Endothelial cell of umbilical vein (primary cell): ENCODE measurements at regions not wholly inside any gene's neighbourhood (a gene's known extent, or its start where the extent isn't known, plus 50 kb on each side); places are given as distances from the start of the nearest gene placed in this dataset.

Experiments
- BruUV-seq: library from RNA; stranded (reverse); fragments of 400-500 nt; replicated peaks from 2 replicates; lab custom pipeline; 2021; lab: Mats Ljungman, UMichigan
- CTCF ChIA-PET: fragments of 300-600, 350-600 bp; sonication (Branson Sonifier 250); formaldehyde crosslinking; loops from one replicate; lab custom pipeline; 2021; ENCODE audit warnings: antibody characterized with exemption, inconsistent platforms; lab: Charles Lee
- POLR2A ChIA-PET: fragments of 300-600, 350-600 bp; sonication (Branson Sonifier 250); formaldehyde crosslinking; loops from one replicate; lab custom pipeline; 2021; ENCODE audit warnings: antibody characterized with exemption, inconsistent platforms; lab: Charles Lee
- DNase-seq: peaks from one replicate; pipeline ENCODE4 v3.0.0-alpha.2; 2011; ENCODE audit warnings: low read depth, low spot score
- FAIRE-seq: peaks from 2 replicates; lab custom pipeline; 2011; peaks lifted over from hg19 to GRCh38; lab: Jason Lieb, UNC
- H2AFZ ChIP-seq: 2 replicates; pipeline ENCODE4 v1.6.0; 2012; ENCODE audit warnings: low read depth, low read length, control low read depth, inconsistent platforms
- H3K27ac ChIP-seq: 2 replicates; pipeline ENCODE4 v1.5.1; 2011; ENCODE audit warnings: low read depth, mild to moderate bottlenecking, control low read depth, low read length, moderate library complexity; ENCODE audit not compliant: insufficient read depth
- H3K27me3 ChIP-seq, 2 experiments: 2 replicates each; pipeline versions ENCODE4 v1.6.0 to v1.6.1; 2011; ENCODE audit warnings: low read length in 2 of 2, mixed read lengths in 1 of 2; ENCODE audit not compliant: control insufficient read depth in 2 of 2, insufficient read depth in 2 of 2
- H3K36me3 ChIP-seq, 2 experiments: 2 replicates in 1 of 2; 3 replicates in 1 of 2; pipeline ENCODE4 v1.5.1; 2011; ENCODE audit warnings: low read length in 2 of 2, mild to moderate bottlenecking in 1 of 2, moderate library complexity in 1 of 2; ENCODE audit not compliant: control insufficient read depth in 2 of 2, insufficient read depth in 2 of 2; ENCODE audit errors: extremely low read depth in 1 of 2
- H3K4me1 ChIP-seq: 3 replicates; pipeline ENCODE4 v1.5.1; 2011; ENCODE audit warnings: mild to moderate bottlenecking, low read length; ENCODE audit not compliant: control insufficient read depth, insufficient read depth; ENCODE audit errors: extremely low read depth
- H3K4me2 ChIP-seq: 2 replicates; pipeline ENCODE4 v1.6.1; 2011; ENCODE audit warnings: low read length, control low read depth, mixed read lengths; ENCODE audit not compliant: insufficient read depth
- H3K4me3 ChIP-seq, 3 experiments: fragments of 200-600 bp in 1 of 3; sonication (generic), shearing (Covaris generic) in 1 of 3; replicated peaks in 1 of 3; 2 replicates each; pipeline ENCODE4 v1.5.1; 2011 to 2016; ENCODE audit warnings: control low read depth in 3 of 3, low read length in 3 of 3, mild to moderate bottlenecking in 2 of 3, inconsistent platforms in 1 of 3, low read depth in 1 of 3, moderate library complexity in 1 of 3; ENCODE audit not compliant: insufficient read depth in 1 of 3
- H3K79me2 ChIP-seq: 2 replicates; pipeline ENCODE4 v1.6.0; 2012; ENCODE audit warnings: low read length, inconsistent platforms; ENCODE audit not compliant: control insufficient read depth, insufficient read depth
- H3K9ac ChIP-seq: replicated peaks from 2 replicates; pipeline ENCODE3; 2011; ENCODE audit warnings: low read length, control low read depth; ENCODE audit not compliant: insufficient read depth; ENCODE audit errors: extremely low read depth
- H3K9me1 ChIP-seq: replicated peaks from 3 replicates; pipeline ENCODE4 v1.6.0; 2011; ENCODE audit warnings: mild to moderate bottlenecking, low read length; ENCODE audit not compliant: control insufficient read depth, insufficient read depth; ENCODE audit errors: extremely low read depth
- H3K9me3 ChIP-seq: replicated peaks from 2 replicates; pipeline ENCODE4 v1.5.1; 2012; ENCODE audit warnings: low read length, inconsistent platforms; ENCODE audit not compliant: control insufficient read depth, insufficient read depth
- H4K20me1 ChIP-seq: replicated peaks from 2 replicates; pipeline ENCODE3; 2011; ENCODE audit warnings: mild to moderate bottlenecking, low read length; ENCODE audit not compliant: control insufficient read depth, insufficient read depth; ENCODE audit errors: extremely low read depth
- EZH2 ChIP-seq: IDR thresholded peaks from 2 replicates; pipeline ENCODE4 v1.6.1; 2012; ENCODE audit warnings: borderline replicate concordance, low read depth, mild to moderate bottlenecking, moderate library complexity, low read length, inconsistent platforms; ENCODE audit not compliant: severe bottlenecking
- FOS ChIP-seq: IDR thresholded peaks from 2 replicates; pipeline ENCODE4 v1.6.1; 2011; ENCODE audit warnings: mild to moderate bottlenecking, low read length, moderate library complexity, borderline replicate concordance; ENCODE audit not compliant: insufficient read depth
- GATA2 ChIP-seq: IDR thresholded peaks from 2 replicates; pipeline ENCODE4 v1.7.0; 2011; ENCODE audit warnings: low read depth, mild to moderate bottlenecking, moderate library complexity, mixed read lengths, low read length; ENCODE audit not compliant: insufficient read length, insufficient read depth
- JUN ChIP-seq: IDR thresholded peaks from 2 replicates; pipeline ENCODE4 v1.6.1; 2011; ENCODE audit warnings: borderline replicate concordance, low read depth; ENCODE audit not compliant: insufficient read length, insufficient read depth
- MYC ChIP-seq: IDR thresholded peaks from one replicate; pipeline ENCODE4 v1.6.1; 2011; ENCODE audit warnings: mild to moderate bottlenecking, low read depth, low read length
- POLR2A ChIP-seq: IDR thresholded peaks from 2 replicates; pipeline ENCODE4 v1.6.1; 2012; ENCODE audit warnings: low read depth, mild to moderate bottlenecking, control low read depth, low read length
- POLR2AphosphoS5 ChIP-seq: IDR thresholded peaks from 2 replicates; pipeline ENCODE4 v1.6.1; 2012; ENCODE audit warnings: low read depth, mild to moderate bottlenecking, control low read depth, low read length, moderate library complexity; ENCODE audit not compliant: insufficient read depth
- dilution Hi-C: fragments of 300-500 bp; cut with MboI; formaldehyde crosslinking; loops from one replicate; pipeline ENCODE4 v1.15.0; 2019; ENCODE audit warnings: low sequenced_read_pairs; ENCODE audit not compliant: extremely low pct_ligation_motif_present
- intact Hi-C: fragments of 100-400 bp; cut with micrococcal nuclease; formaldehyde crosslinking; loops from one replicate; pipeline ENCODE4 v1.10.0; 2022
- TF ChIP-seq, protein P1 (sequence below), 2 donors: IDR thresholded peaks; 1 replicate in 1 of 2; 2 replicates in 1 of 2; pipeline ENCODE4 v1.5.1; 2011; ENCODE audit warnings: low read length in 2 of 2, mild to moderate bottlenecking in 2 of 2, moderate library complexity in 2 of 2, control low read depth in 1 of 2, inconsistent platforms in 1 of 2, low read depth in 1 of 2; ENCODE audit not compliant: insufficient read depth in 1 of 2; ENCODE audit errors: extremely low read depth in 1 of 2
- TF ChIP-seq, protein P2 (sequence below): IDR thresholded peaks from 2 replicates; pipeline ENCODE4 v1.6.1; 2011; ENCODE audit not compliant: insufficient read depth, insufficient read length

DNA sequence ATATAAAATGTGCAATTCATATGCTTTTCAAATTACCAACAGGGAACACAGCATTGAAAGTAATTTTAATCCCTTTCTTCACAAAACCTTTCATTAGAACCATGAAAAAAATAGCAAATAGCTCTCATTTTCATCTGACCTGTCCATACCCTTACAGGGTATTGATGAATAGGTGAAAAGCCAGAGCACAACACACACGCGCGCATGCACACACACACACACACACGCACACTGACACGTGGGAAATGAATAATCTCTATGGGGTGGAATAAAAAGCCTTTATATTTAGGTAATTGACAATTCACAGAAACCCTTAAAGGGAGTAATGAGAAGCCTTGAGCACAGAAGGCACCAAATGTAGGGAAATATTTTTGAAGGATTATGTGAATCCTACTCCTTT is 76.2 kb upstream of the POU2AF2 start:
- no peak overlapping the region for H3K27ac ChIP-seq
- FAIRE-seq, result no peak
- no peak overlapping the region for H3K9ac ChIP-seq
- POLR2A ChIA-PET, result no interaction called here
- H3K4me1 ChIP-seq, result no peaks in the 10 kb centered on the region
- no peaks in the 10 kb centered on the region for H3K79me2 ChIP-seq
- no peaks in the 10 kb centered on the region for H3K36me3 ChIP-seq
- no peaks in the 10 kb centered on the region for H3K27me3 ChIP-seq
- BruUV-seq, result no TSS peak
- no peak overlapping the region for H2AFZ ChIP-seq
- dilution Hi-C loops, result no loop called here
- no peaks in the 10 kb centered on the region for H3K9me3 ChIP-seq
- H3K4me3 ChIP-seq, result no peak overlapping the region
- intact Hi-C loops, result no loop called here
- no peaks in the 10 kb centered on the region for H3K9me1 ChIP-seq
- TF ChIP-seq, protein P1, sequence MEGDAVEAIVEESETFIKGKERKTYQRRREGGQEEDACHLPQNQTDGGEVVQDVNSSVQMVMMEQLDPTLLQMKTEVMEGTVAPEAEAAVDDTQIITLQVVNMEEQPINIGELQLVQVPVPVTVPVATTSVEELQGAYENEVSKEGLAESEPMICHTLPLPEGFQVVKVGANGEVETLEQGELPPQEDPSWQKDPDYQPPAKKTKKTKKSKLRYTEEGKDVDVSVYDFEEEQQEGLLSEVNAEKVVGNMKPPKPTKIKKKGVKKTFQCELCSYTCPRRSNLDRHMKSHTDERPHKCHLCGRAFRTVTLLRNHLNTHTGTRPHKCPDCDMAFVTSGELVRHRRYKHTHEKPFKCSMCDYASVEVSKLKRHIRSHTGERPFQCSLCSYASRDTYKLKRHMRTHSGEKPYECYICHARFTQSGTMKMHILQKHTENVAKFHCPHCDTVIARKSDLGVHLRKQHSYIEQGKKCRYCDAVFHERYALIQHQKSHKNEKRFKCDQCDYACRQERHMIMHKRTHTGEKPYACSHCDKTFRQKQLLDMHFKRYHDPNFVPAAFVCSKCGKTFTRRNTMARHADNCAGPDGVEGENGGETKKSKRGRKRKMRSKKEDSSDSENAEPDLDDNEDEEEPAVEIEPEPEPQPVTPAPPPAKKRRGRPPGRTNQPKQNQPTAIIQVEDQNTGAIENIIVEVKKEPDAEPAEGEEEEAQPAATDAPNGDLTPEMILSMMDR (IDR thresholded peaks at IDR 0.05; ENCODE audit: extremely low read depth in 1 of 2, insufficient read depth in 1 of 2, low read depth in 1 of 2, low read length in 2 of 2), result no peak
- no peak for TF ChIP-seq EZH2
- TF ChIP-seq, protein P2, sequence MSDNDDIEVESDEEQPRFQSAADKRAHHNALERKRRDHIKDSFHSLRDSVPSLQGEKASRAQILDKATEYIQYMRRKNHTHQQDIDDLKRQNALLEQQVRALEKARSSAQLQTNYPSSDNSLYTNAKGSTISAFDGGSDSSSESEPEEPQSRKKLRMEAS, result no peak
- no peak for DNase-seq
- no peaks in the 10 kb centered on the region for H4K20me1 ChIP-seq
- CTCF ChIA-PET, result no interaction called here
- H3K4me2 ChIP-seq, result no peak overlapping the region

DNA sequence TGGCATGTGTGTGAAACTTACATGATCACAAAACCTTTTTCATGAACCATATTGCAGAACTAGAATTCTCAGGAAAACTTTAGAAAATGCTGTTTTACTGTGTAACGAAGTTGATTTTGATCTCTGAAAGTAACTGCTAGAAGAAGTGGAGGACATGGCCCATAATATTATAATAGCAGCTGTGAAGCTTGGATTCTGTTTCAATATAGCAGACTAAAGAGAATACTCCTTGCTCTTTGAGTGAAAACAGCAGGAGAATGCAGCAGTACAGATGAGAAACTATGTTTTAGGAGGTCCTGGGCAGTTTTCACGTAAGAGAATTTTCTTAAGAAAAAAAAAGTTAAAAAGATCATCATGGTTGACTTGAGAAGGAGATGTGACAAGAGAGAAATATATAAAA is 76.7 kb upstream of the POU2AF2 start:
- dilution Hi-C loops, result no loop called here
- no peaks in the 10 kb centered on the region for H3K9me1 ChIP-seq
- no peak for FAIRE-seq
- H3K4me2 ChIP-seq, result no peak overlapping the region
- H3K27ac ChIP-seq, result no peak overlapping the region
- H2AFZ ChIP-seq, result no peak overlapping the region
- H4K20me1 ChIP-seq, result no peaks in the 10 kb centered on the region
- BruUV-seq, result no TSS peak
- H3K4me3 ChIP-seq, result no peak overlapping the region
- ChIA-PET POLR2A (no interaction called here), CTCF (no interaction called here)
- no peaks in the 10 kb centered on the region for H3K36me3 ChIP-seq
- intact Hi-C loops, result no loop called here
- H3K79me2 ChIP-seq, result no peaks in the 10 kb centered on the region
- H3K9me3 ChIP-seq, result no peaks in the 10 kb centered on the region
- TF ChIP-seq, protein P2, result no peak
- TF ChIP-seq JUN, result no peak
- TF ChIP-seq MYC, result no peak
- TF ChIP-seq GATA2, result no peak
- TF ChIP-seq EZH2, result no peak
- no peak for TF ChIP-seq FOS
- no peak for TF ChIP-seq POLR2A
- TF ChIP-seq POLR2AphosphoS5, result no peak
- TF ChIP-seq, protein P1 (IDR thresholded peaks at IDR 0.05; ENCODE audit: extremely low read depth in 1 of 2, insufficient read depth in 1 of 2, low read depth in 1 of 2, low read length in 2 of 2), result no peak
- no peaks in the 10 kb centered on the region for H3K27me3 ChIP-seq
- no peak for DNase-seq
- no peak overlapping the region for H3K9ac ChIP-seq
- no peaks in the 10 kb centered on the region for H3K4me1 ChIP-seq
